ENCODE measurements at regions not wholly inside any gene's neighbourhood (a gene's known extent, or its start where the extent isn't known, plus 50 kb on each side); places are given as distances from the start of the nearest gene placed in this dataset.

- no peak overlapping the region for H3K4me3 ChIP-seq (ENCODE audit: low read depth, low read length)
These were observed 238.4 kb upstream of the PEX5L start for GRCh38 chr3:180275176-180275575.

GRCh38 chr3:180277041-180277440 is 240.3 kb upstream of the PEX5L start:
- no peak overlapping the region for H2AFZ ChIP-seq (ENCODE audit: insufficient read depth, low read length, poor library complexity)
- no peaks in the 10 kb centered on the region for H3K27me3 ChIP-seq (ENCODE audit: insufficient read depth, low read length)
- H3K9ac ChIP-seq (ENCODE audit: low read length), result no peak overlapping the region
- H3K4me3 ChIP-seq (ENCODE audit: low read depth, low read length), result no peak overlapping the region
- H2BK120ac ChIP-seq (ENCODE audit: insufficient read depth, low read length, poor library complexity), result no peak overlapping the region
- no peaks in the 10 kb centered on the region for H3K79me1 ChIP-seq (ENCODE audit: low read length)
- no peak overlapping the region for H2BK12ac ChIP-seq (ENCODE audit: low read length)
- no peaks in the 10 kb centered on the region for H3K36me3 ChIP-seq (ENCODE audit: control insufficient read depth in 1 of 2, insufficient read depth in 2 of 2, low read length in 2 of 2)
- H2AK5ac ChIP-seq (ENCODE audit: low read length), result no peak overlapping the region
- H3K23ac ChIP-seq (ENCODE audit: low read length), result no peak overlapping the region
- H4K12ac ChIP-seq (ENCODE audit: low read depth, low read length), result no peak overlapping the region
- WGBS (ENCODE audit: extremely low coverage, insufficient coverage, insufficient read length), result no CpG with 5 or more reads among the region's 2 CpGs
- H3K4ac ChIP-seq (ENCODE audit: low read depth, low read length), result no peak overlapping the region
- H3K18ac ChIP-seq (ENCODE audit: low read length), result no peak overlapping the region
- H3K4me1 ChIP-seq (ENCODE audit: control insufficient read depth in 1 of 2, insufficient read depth in 2 of 2, low read length in 2 of 2), result peaks cover 0 to 2% of the 10 kb centered on the region in 2 experiments
- H3K14ac ChIP-seq (ENCODE audit: low read length), result no peak overlapping the region
- H3K79me2 ChIP-seq (ENCODE audit: control insufficient read depth, insufficient read depth, low read length, poor library complexity), result no peaks in the 10 kb centered on the region
- H4K8ac ChIP-seq (ENCODE audit: low read depth, low read length), result no peak overlapping the region
- H2BK5ac ChIP-seq (ENCODE audit: low read depth, low read length, poor library complexity), result no peak overlapping the region
- DNase-seq, result no peak
- no peak overlapping the region for H3K4me2 ChIP-seq (ENCODE audit: low read length)
- H3K9me3 ChIP-seq (ENCODE audit: insufficient read depth, low read depth, low read length), result no peaks in the 10 kb centered on the region
- no peak overlapping the region for H3K27ac ChIP-seq (ENCODE audit: low read depth, low read length)
- H4K91ac ChIP-seq (ENCODE audit: low read depth, low read length), result no peak overlapping the region

More at GRCh38 chr3:180275176-180275575, 238.4 kb upstream of the PEX5L start:
- Histone ChIP-seq H2AFZ (ENCODE audit: insufficient read depth, low read length, poor library complexity) (no peak overlapping the region), H2AK5ac (ENCODE audit: low read length) (no peak overlapping the region), H4K12ac (ENCODE audit: low read depth, low read length) (no peak overlapping the region), H3K79me1 (ENCODE audit: low read length) (no peaks in the 10 kb centered on the region), H3K18ac (ENCODE audit: low read length) (no peak overlapping the region), H3K79me2 (ENCODE audit: control insufficient read depth, insufficient read depth, low read length, poor library complexity) (no peaks in the 10 kb centered on the region), H2BK5ac (ENCODE audit: low read depth, low read length, poor library complexity) (no peak overlapping the region), H3K9me3 (ENCODE audit: insufficient read depth, low read depth, low read length) (no peaks in the 10 kb centered on the region), H4K91ac (ENCODE audit: low read depth, low read length) (no peak overlapping the region), H3K9ac (ENCODE audit: low read length) (no peak overlapping the region), H2BK12ac (ENCODE audit: low read length) (no peak overlapping the region), H3K36me3 (ENCODE audit: control insufficient read depth in 1 of 2, insufficient read depth in 2 of 2, low read length in 2 of 2) (no peaks in the 10 kb centered on the region), H3K4me2 (ENCODE audit: low read length) (no peak overlapping the region), H3K4me1 (ENCODE audit: control insufficient read depth in 1 of 2, insufficient read depth in 2 of 2, low read length in 2 of 2) (peaks cover 0 to 2% of the 10 kb centered on the region in 2 experiments), H3K27ac (ENCODE audit: low read depth, low read length) (no peak overlapping the region), H3K27me3 (ENCODE audit: insufficient read depth, low read length) (no peaks in the 10 kb centered on the region), H3K14ac (ENCODE audit: low read length) (no peak overlapping the region), H4K8ac (ENCODE audit: low read depth, low read length) (no peak overlapping the region), H3K23ac (ENCODE audit: low read length) (no peak overlapping the region), H3K4ac (ENCODE audit: low read depth, low read length) (no peak overlapping the region), H2BK120ac (ENCODE audit: insufficient read depth, low read length, poor library complexity) (no peak overlapping the region)
- WGBS (ENCODE audit: extremely low coverage, insufficient coverage, insufficient read length), result no CpG with 5 or more reads among the region's 2 CpGs
- DNase-seq, result no peak

DNA sequence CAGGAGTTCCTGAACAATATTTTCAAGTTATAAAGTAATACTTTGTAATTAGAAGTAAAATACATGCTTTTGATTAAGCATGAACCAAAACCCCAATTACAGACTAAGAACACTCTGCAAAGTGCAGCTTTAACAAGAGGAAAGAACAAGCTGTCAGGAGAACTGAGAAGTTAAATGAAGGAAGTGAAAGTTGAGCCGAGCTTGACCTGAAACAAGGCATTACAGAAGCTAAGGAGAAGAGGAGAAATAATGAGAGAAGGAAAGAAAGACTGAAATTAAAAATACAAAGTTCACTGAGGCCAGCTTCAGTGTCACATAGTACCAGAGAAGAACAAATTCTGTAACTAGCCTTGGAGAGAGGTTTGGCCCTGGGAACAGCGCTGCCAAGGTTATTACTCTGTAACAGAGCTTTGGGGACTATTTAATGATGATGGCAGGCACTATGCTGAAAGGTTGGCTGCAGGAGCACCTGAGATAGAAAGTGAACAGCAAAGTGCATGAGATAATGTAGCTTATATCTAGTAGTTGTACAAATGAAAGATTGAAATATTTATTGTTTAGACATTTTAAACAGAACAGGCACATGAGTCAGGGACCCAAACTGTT is 241.9 kb upstream of the PEX5L start:
- H2AFZ ChIP-seq (ENCODE audit: insufficient read depth, low read length, poor library complexity), result no peak overlapping the region
- no peaks in the 10 kb centered on the region for H3K27me3 ChIP-seq (ENCODE audit: insufficient read depth, low read length)
- no peak overlapping the region for H3K4me2 ChIP-seq (ENCODE audit: low read length)
- no peak overlapping the region for H3K18ac ChIP-seq (ENCODE audit: low read length)
- no peaks in the 10 kb centered on the region for H3K79me1 ChIP-seq (ENCODE audit: low read length)
- DNase-seq, result no peak
- H2BK120ac ChIP-seq (ENCODE audit: insufficient read depth, low read length, poor library complexity), result no peak overlapping the region
- no peak overlapping the region for H2BK5ac ChIP-seq (ENCODE audit: low read depth, low read length, poor library complexity)
- no peaks in the 10 kb centered on the region for H3K36me3 ChIP-seq (ENCODE audit: control insufficient read depth in 1 of 2, insufficient read depth in 2 of 2, low read length in 2 of 2)
- H3K9ac ChIP-seq (ENCODE audit: low read length), result no peak overlapping the region
- no peak overlapping the region for H4K8ac ChIP-seq (ENCODE audit: low read depth, low read length)
- peaks cover 0 to 2% of the 10 kb centered on the region in 2 experiments for H3K4me1 ChIP-seq (ENCODE audit: control insufficient read depth in 1 of 2, insufficient read depth in 2 of 2, low read length in 2 of 2)
- no peak overlapping the region for H3K4me3 ChIP-seq (ENCODE audit: low read depth, low read length)
- no peak overlapping the region for H4K12ac ChIP-seq (ENCODE audit: low read depth, low read length)
- no peak overlapping the region for H4K91ac ChIP-seq (ENCODE audit: low read depth, low read length)
- no peak overlapping the region for H2BK12ac ChIP-seq (ENCODE audit: low read length)
- no peak overlapping the region for H3K14ac ChIP-seq (ENCODE audit: low read length)
- no CpG with 5 or more reads among the region's 2 CpGs for WGBS (ENCODE audit: extremely low coverage, insufficient coverage, insufficient read length)
- H3K4ac ChIP-seq (ENCODE audit: low read depth, low read length), result no peak overlapping the region
- no peak overlapping the region for H3K23ac ChIP-seq (ENCODE audit: low read length)
- H3K79me2 ChIP-seq (ENCODE audit: control insufficient read depth, insufficient read depth, low read length, poor library complexity), result no peaks in the 10 kb centered on the region
- no peak overlapping the region for H3K27ac ChIP-seq (ENCODE audit: low read depth, low read length)
- H2AK5ac ChIP-seq (ENCODE audit: low read length), result no peak overlapping the region
- no peaks in the 10 kb centered on the region for H3K9me3 ChIP-seq (ENCODE audit: insufficient read depth, low read depth, low read length)

GRCh38 chr3:180280555-180280954 is 243.8 kb upstream of the PEX5L start:
- Histone ChIP-seq H3K27me3 (ENCODE audit: insufficient read depth, low read length) (no peaks in the 10 kb centered on the region), H3K27ac (ENCODE audit: low read depth, low read length) (no peak overlapping the region), H2BK12ac (ENCODE audit: low read length) (no peak overlapping the region), H3K23ac (ENCODE audit: low read length) (no peak overlapping the region), H2AFZ (ENCODE audit: insufficient read depth, low read length, poor library complexity) (no peak overlapping the region), H2BK120ac (ENCODE audit: insufficient read depth, low read length, poor library complexity) (no peak overlapping the region), H3K18ac (ENCODE audit: low read length) (no peak overlapping the region), H4K12ac (ENCODE audit: low read depth, low read length) (no peak overlapping the region), H3K9me3 (ENCODE audit: insufficient read depth, low read depth, low read length) (no peaks in the 10 kb centered on the region), H3K9ac (ENCODE audit: low read length) (no peak overlapping the region), H4K8ac (ENCODE audit: low read depth, low read length) (no peak overlapping the region), H3K4me2 (ENCODE audit: low read length) (no peak overlapping the region), H3K36me3 (ENCODE audit: control insufficient read depth in 1 of 2, insufficient read depth in 2 of 2, low read length in 2 of 2) (no peaks in the 10 kb centered on the region), H2BK5ac (ENCODE audit: low read depth, low read length, poor library complexity) (no peak overlapping the region), H3K4me1 (ENCODE audit: control insufficient read depth in 1 of 2, insufficient read depth in 2 of 2, low read length in 2 of 2) (no peaks in the 10 kb centered on the region), H3K79me2 (ENCODE audit: control insufficient read depth, insufficient read depth, low read length, poor library complexity) (no peaks in the 10 kb centered on the region), H3K79me1 (ENCODE audit: low read length) (no peaks in the 10 kb centered on the region), H3K4ac (ENCODE audit: low read depth, low read length) (no peak overlapping the region), H3K4me3 (ENCODE audit: low read depth, low read length) (no peak overlapping the region), H3K14ac (ENCODE audit: low read length) (no peak overlapping the region), H2AK5ac (ENCODE audit: low read length) (no peak overlapping the region), H4K91ac (ENCODE audit: low read depth, low read length) (no peak overlapping the region)
- WGBS (ENCODE audit: extremely low coverage, insufficient coverage, insufficient read length), result no CpG with 5 or more reads among the region's 1 CpG
- DNase-seq, result no peak

Measured in trophoblast cell (in vitro differentiated cells and primary cell).